ENCODE measurements at regions not wholly inside any gene's neighbourhood (a gene's known extent, or its start where the extent isn't known, plus 50 kb on each side); places are given as distances from the start of the nearest gene placed in this dataset.

DNA sequence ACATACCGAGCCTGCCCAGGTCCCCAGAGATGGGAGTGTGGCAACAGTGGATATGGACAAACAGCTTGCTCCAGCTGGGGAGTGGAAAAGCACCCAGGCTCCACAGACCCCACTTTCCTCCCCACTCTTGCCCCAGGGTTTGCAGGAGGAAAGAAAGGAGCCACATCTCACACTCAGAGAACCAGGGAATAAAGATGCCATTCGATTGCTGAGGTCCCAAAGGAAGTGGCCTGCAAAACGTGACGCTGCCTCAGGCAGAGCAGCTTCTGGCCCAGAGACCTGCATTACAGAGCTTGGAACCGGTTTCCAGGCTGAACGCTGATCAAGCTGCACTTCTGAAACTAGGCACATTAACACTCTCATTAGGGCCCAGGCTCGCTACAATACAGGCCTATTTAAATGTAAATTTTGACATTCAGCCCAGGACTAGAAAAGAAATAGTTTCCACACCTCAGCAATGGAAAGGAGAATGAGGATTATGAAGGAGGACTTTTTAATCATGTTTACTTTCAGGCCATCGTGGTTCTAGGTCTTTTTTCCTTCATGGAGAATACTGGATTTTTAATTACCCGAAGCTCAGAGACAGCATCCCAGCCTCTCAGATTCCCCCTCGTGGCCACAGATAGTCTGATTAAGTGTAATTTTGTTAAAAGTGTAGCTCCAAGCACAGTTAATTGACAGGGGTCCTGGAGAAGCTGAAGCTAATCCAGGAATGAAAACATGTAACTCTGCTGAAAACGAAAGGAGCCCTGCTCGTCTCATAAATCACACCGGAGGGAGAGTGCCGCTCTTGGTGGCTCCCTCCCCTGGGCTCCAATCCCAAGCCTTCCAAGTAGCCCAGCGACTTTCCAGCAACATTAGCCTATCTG, 221.3 kb upstream of the RAB6C start:
- Histone ChIP-seq H3K9me3 (ENCODE audit: insufficient read depth, low read depth, low read length) (no peaks in the 10 kb centered on the region), H3K4me3 (ENCODE audit: low read length) (peak overlapping the region; percentile 39; the same call in 1 of the 2 replicates), H3K27me3 (ENCODE audit: insufficient read depth, low read length) (no peaks in the 10 kb centered on the region), H3K4me1 (ENCODE audit: insufficient read depth, low read length) (peaks cover 8% of the 10 kb centered on the region; the same call in 1 of the 2 replicates), H3K36me3 (ENCODE audit: insufficient read depth, low read depth, low read length) (no peaks in the 10 kb centered on the region), H3K9ac (ENCODE audit: low read depth, low read length) (no peak overlapping the region), H3K27ac (ENCODE audit: low read length) (no peak overlapping the region)

DNA sequence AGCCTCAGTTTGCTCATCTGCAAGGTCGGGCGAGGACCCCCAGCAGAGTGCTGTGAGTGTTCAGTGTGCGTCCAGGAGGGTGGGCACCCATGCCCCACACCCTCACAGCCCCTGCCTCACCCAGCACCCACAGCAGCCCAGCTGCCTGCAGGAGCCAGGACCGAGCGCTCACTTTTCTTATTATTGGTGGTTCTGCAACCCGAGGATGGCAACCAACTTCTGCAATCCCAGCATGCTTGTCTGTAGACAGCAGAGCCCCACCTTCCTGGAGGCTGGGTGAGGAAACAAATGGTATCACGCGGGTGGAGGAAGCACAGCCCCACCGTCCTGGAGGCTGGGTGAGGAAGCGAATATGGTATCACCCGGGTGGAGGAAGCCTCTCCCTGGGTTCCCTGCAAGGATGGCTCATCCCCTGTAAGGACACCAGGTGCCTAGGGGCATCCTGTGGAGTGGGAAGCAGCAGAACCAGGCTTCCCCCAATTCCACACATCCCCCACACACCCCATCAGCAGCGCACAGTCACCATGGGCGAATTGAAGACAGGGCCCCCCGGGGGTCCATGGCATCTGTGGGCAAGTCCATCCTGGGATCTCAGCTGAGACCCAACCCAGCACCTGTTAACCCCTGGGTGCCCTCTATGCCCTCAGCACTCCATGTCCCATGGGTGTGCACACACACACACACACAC, 220.5 kb upstream of the RAB6C start:
- peaks cover 8% of the 10 kb centered on the region; the same call in 1 of the 2 replicates for H3K4me1 ChIP-seq (ENCODE audit: insufficient read depth, low read length)
- no peak overlapping the region for H3K9ac ChIP-seq (ENCODE audit: low read depth, low read length)
- H3K4me3 ChIP-seq (ENCODE audit: low read length), result peak overlapping the region; percentile 39; the same call in 1 of the 2 replicates
- H3K36me3 ChIP-seq (ENCODE audit: insufficient read depth, low read depth, low read length), result no peaks in the 10 kb centered on the region
- no peaks in the 10 kb centered on the region for H3K9me3 ChIP-seq (ENCODE audit: insufficient read depth, low read depth, low read length)
- H3K27me3 ChIP-seq (ENCODE audit: insufficient read depth, low read length), result no peaks in the 10 kb centered on the region
- no peak overlapping the region for H3K27ac ChIP-seq (ENCODE audit: low read length)

DNA sequence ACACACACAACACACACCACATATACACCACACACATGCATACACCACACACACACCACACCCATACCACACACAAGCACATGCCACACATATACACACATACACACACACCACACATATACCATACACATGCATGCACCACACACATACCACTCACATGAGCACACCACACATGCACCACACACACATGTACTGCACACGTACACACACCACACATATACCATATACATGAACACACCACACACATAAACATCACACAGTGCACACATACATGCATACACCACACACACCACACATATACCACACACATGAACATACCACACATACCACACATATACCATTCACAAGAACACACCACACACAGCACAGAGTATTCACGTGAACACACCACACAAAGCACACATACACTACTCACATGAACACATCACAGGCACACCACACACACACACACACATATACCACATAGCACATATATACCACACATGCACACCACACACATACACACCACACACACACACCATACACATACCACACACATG, 219.9 kb upstream of the RAB6C start:
- no peak overlapping the region for H3K9ac ChIP-seq (ENCODE audit: low read depth, low read length)
- H3K36me3 ChIP-seq (ENCODE audit: insufficient read depth, low read depth, low read length), result no peaks in the 10 kb centered on the region
- H3K27ac ChIP-seq (ENCODE audit: low read length), result no peak overlapping the region
- H3K4me1 ChIP-seq (ENCODE audit: insufficient read depth, low read length), result peaks cover 8% of the 10 kb centered on the region; the same call in 1 of the 2 replicates
- no peak overlapping the region for H3K4me3 ChIP-seq (ENCODE audit: low read length)
- no peaks in the 10 kb centered on the region for H3K27me3 ChIP-seq (ENCODE audit: insufficient read depth, low read length)
- H3K9me3 ChIP-seq (ENCODE audit: insufficient read depth, low read depth, low read length), result no peaks in the 10 kb centered on the region

- no peaks in the 10 kb centered on the region for H3K36me3 ChIP-seq (ENCODE audit: insufficient read depth, low read depth, low read length)
- no peak overlapping the region for H3K27ac ChIP-seq (ENCODE audit: low read length)
- no peak overlapping the region for H3K9ac ChIP-seq (ENCODE audit: low read depth, low read length)
- no peak overlapping the region for H3K4me3 ChIP-seq (ENCODE audit: low read length)
- H3K9me3 ChIP-seq (ENCODE audit: insufficient read depth, low read depth, low read length), result no peaks in the 10 kb centered on the region
- H3K4me1 ChIP-seq (ENCODE audit: insufficient read depth, low read length), result peaks cover 8% of the 10 kb centered on the region; the same call in 1 of the 2 replicates
- no peaks in the 10 kb centered on the region for H3K27me3 ChIP-seq (ENCODE audit: insufficient read depth, low read length)
These were observed 218.8 kb upstream of the RAB6C start for GRCh38 chr2:129760669-129761068.

DNA sequence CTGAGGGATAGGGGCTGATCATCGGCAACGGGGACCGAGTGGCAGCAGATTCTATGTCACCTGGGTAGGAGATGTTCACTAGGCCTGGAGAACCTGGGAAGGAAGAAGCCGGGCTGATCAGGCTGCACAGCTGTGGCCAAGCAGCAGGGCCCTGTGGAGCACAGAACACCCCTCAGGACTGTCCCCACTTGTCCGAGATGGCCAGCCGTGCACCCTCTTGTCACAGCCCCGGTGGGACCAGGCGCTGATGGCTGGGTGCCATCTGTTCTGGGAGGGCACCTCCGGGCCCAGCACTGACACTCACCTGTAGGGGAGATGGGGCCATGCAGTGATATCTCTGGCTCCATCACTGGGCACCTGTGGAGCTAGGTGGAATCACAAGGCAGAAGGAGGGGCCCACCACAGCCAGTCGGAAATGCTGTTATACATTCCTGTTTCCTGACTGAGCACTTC, 217.9 kb upstream of the RAB6C start:
- no peaks in the 10 kb centered on the region for H3K27me3 ChIP-seq (ENCODE audit: insufficient read depth, low read length)
- H3K9me3 ChIP-seq (ENCODE audit: insufficient read depth, low read depth, low read length), result no peaks in the 10 kb centered on the region
- no peak overlapping the region for H3K4me3 ChIP-seq (ENCODE audit: low read length)
- no peak overlapping the region for H3K9ac ChIP-seq (ENCODE audit: low read depth, low read length)
- no peaks in the 10 kb centered on the region for H3K36me3 ChIP-seq (ENCODE audit: insufficient read depth, low read depth, low read length)
- peaks cover 8% of the 10 kb centered on the region; the same call in 1 of the 2 replicates for H3K4me1 ChIP-seq (ENCODE audit: insufficient read depth, low read length)
- H3K27ac ChIP-seq (ENCODE audit: low read length), result no peak overlapping the region

DNA sequence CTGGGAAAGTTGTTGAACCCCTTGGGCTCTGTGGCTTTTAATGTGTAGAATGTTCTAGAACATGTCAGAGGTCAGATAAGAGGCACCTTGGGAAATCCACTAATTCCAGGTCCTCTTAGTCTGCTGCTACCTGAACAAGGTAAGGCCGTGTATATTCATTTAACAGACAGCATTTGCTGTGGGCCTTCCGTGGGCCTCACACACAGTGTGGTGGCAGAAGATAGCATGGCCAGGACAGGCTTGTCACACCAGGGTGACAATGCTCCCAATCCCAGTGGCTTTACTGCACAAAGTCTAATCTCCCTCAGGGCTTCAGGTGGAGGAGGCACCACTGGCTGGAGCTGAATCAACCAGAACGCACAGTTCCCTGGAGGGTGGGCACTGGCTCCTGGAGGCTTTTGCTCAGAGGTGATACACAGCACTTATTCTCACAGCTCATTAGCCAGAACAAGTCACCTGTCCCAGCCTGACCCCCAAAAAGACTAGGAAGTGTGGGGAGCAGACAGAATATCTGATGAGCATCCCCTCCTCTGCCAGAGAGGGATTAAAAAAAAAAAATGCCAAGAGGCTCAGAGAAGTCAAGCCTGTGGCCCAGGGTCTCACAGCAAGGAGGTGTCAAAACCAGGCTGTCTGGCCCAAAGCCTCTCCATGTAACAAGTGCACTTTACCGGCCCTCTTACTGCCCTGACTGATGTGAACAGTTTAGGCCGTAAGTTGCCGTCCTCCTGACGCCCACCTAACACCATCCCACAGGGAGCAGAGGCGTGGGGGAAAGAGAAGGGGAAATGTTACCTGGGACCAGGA, 216.9 kb upstream of the RAB6C start:
- Histone ChIP-seq H3K36me3 (ENCODE audit: insufficient read depth, low read depth, low read length) (no peaks in the 10 kb centered on the region), H3K9me3 (ENCODE audit: insufficient read depth, low read depth, low read length) (no peaks in the 10 kb centered on the region), H3K27me3 (ENCODE audit: insufficient read depth, low read length) (no peaks in the 10 kb centered on the region), H3K9ac (ENCODE audit: low read depth, low read length) (no peak overlapping the region), H3K4me3 (ENCODE audit: low read length) (no peak overlapping the region), H3K4me1 (ENCODE audit: insufficient read depth, low read length) (peaks cover 5% of the 10 kb centered on the region; the same call in 1 of the 2 replicates), H3K27ac (ENCODE audit: low read length) (no peak overlapping the region)

- Histone ChIP-seq H3K27ac (ENCODE audit: low read length) (no peak overlapping the region), H3K4me3 (ENCODE audit: low read length) (no peak overlapping the region), H3K9ac (ENCODE audit: low read depth, low read length) (no peak overlapping the region), H3K4me1 (ENCODE audit: insufficient read depth, low read length) (no peaks in the 10 kb centered on the region; the same call in 1 of the 2 replicates), H3K27me3 (ENCODE audit: insufficient read depth, low read length) (no peaks in the 10 kb centered on the region), H3K9me3 (ENCODE audit: insufficient read depth, low read depth, low read length) (no peaks in the 10 kb centered on the region), H3K36me3 (ENCODE audit: insufficient read depth, low read depth, low read length) (no peaks in the 10 kb centered on the region)
These were observed 216.1 kb upstream of the RAB6C start for GRCh38 chr2:129763190-129763846.

GRCh38 chr2:129763966-129764365, 215.5 kb upstream of the RAB6C start:
- Histone ChIP-seq H3K27me3 (ENCODE audit: insufficient read depth, low read length) (no peaks in the 10 kb centered on the region), H3K27ac (ENCODE audit: low read length) (no peak overlapping the region), H3K9ac (ENCODE audit: low read depth, low read length) (no peak overlapping the region), H3K4me1 (ENCODE audit: insufficient read depth, low read length) (no peaks in the 10 kb centered on the region), H3K4me3 (ENCODE audit: low read length) (no peak overlapping the region), H3K36me3 (ENCODE audit: insufficient read depth, low read depth, low read length) (no peaks in the 10 kb centered on the region), H3K9me3 (ENCODE audit: insufficient read depth, low read depth, low read length) (no peaks in the 10 kb centered on the region)

- Histone ChIP-seq H3K9me3 (ENCODE audit: insufficient read depth, low read depth, low read length) (no peaks in the 10 kb centered on the region), H3K27me3 (ENCODE audit: insufficient read depth, low read length) (no peaks in the 10 kb centered on the region), H3K4me3 (ENCODE audit: low read length) (no peak overlapping the region), H3K27ac (ENCODE audit: low read length) (no peak overlapping the region), H3K4me1 (ENCODE audit: insufficient read depth, low read length) (no peaks in the 10 kb centered on the region), H3K9ac (ENCODE audit: low read depth, low read length) (no peak overlapping the region), H3K36me3 (ENCODE audit: insufficient read depth, low read depth, low read length) (no peaks in the 10 kb centered on the region)
These were observed 214.8 kb upstream of the RAB6C start for GRCh38 chr2:129764376-129765325.

DNA sequence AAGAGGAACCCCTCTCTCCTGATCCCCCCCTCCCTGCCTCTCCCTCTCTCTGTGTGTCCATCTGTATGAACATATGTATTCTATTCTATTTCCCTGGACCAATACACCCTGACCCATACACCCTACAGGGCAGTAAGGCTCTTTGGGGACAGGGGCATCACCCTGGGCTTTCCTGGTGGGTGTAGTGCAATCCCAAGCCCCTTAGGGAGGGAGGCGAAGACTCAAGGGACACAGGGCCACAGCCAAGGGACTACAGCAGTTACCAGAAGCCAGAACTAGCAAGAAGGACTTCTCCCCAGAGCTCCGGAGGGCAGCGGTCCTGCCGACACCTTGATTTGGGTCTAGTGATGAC, 214.2 kb upstream of the RAB6C start:
- Histone ChIP-seq H3K36me3 (ENCODE audit: insufficient read depth, low read depth, low read length) (no peaks in the 10 kb centered on the region), H3K27ac (ENCODE audit: low read length) (no peak overlapping the region), H3K27me3 (ENCODE audit: insufficient read depth, low read length) (no peaks in the 10 kb centered on the region), H3K9me3 (ENCODE audit: insufficient read depth, low read depth, low read length) (no peaks in the 10 kb centered on the region), H3K4me1 (ENCODE audit: insufficient read depth, low read length) (no peaks in the 10 kb centered on the region), H3K4me3 (ENCODE audit: low read length) (no peak overlapping the region), H3K9ac (ENCODE audit: low read depth, low read length) (no peak overlapping the region)
